HG02588 (cell line): ENCODE measurements at regions not wholly inside any gene's neighbourhood (a gene's known extent, or its start where the extent isn't known, plus 50 kb on each side); places are given as distances from the start of the nearest gene placed in this dataset.

Experiments used
- ATAC-seq: cut with Tn5 transposase; IDR thresholded peaks from one replicate; pipeline ENCODE4 v1.9.1; 2021; ENCODE audit warnings: mild to moderate bottlenecking, moderate library complexity; ENCODE audit not compliant: unreplicated experiment

- no peak for ATAC-seq
Observed at GRCh38 chr4:156656896-156657295, 314.7 kb downstream of the PDGFC start.

- no peak for ATAC-seq
Observed at GRCh38 chr4:156654410-156654809, 317.2 kb downstream of the PDGFC start.

- ATAC-seq, result no peak
Observed at GRCh38 chr4:156643826-156644225, 327.8 kb downstream of the PDGFC start.

GRCh38 chr4:156642161-156642560 is 329.4 kb downstream of the PDGFC start:
- no peak for ATAC-seq

GRCh38 chr4:156638925-156639605 is 332.5 kb downstream of the PDGFC start:
- ATAC-seq, result no peak

GRCh38 chr4:156638334-156638733 is 333.3 kb downstream of the PDGFC start:
- ATAC-seq, result no peak

- no peak for ATAC-seq
Observed at GRCh38 chr4:156636381-156636780, 335.2 kb downstream of the PDGFC start.

- no peak for ATAC-seq
Observed at GRCh38 chr4:156635051-156635450, 336.5 kb downstream of the PDGFC start.

GRCh38 chr4:156634612-156635011 is 337.0 kb downstream of the PDGFC start:
- ATAC-seq, result no peak

- ATAC-seq, result no peak
Observed at GRCh38 chr4:156633847-156634246, 337.8 kb downstream of the PDGFC start.

- ATAC-seq, result no peak
Observed at GRCh38 chr4:156628858-156629257, 342.7 kb downstream of the PDGFC start.

- no peak for ATAC-seq
Observed at GRCh38 chr4:156623376-156623775, 348.2 kb downstream of the PDGFC start.

- ATAC-seq, result no peak
Observed at GRCh38 chr4:156620786-156621185, 350.8 kb downstream of the PDGFC start.

- no peak for ATAC-seq
Observed at GRCh38 chr4:156619154-156619934, 352.3 kb downstream of the PDGFC start.

GRCh38 chr4:156615066-156615531 is 356.5 kb downstream of the PDGFC start:
- no peak for ATAC-seq

GRCh38 chr4:156614536-156614935 is 357.1 kb downstream of the PDGFC start:
- no peak for ATAC-seq

- ATAC-seq, result no peak
Observed at GRCh38 chr4:156609421-156609820, 362.2 kb downstream of the PDGFC start.

- no peak for ATAC-seq
Observed at GRCh38 chr4:156608651-156609050, 362.9 kb downstream of the PDGFC start.

- no peak for ATAC-seq
Observed at GRCh38 chr4:156607478-156607857, 364.1 kb downstream of the PDGFC start.

GRCh38 chr4:156606554-156607477 is 364.8 kb downstream of the PDGFC start:
- ATAC-seq, result no peak

- ATAC-seq, result no peak
Observed at GRCh38 chr4:156598138-156598681, 373.4 kb downstream of the PDGFC start.
